HUES64 (cell line): ENCODE measurements at regions not wholly inside any gene's neighbourhood (a gene's known extent, or its start where the extent isn't known, plus 50 kb on each side); places are given as distances from the start of the nearest gene placed in this dataset.

Source experiments
- H3K27ac ChIP-seq: 2 replicates; pipeline ENCODE4 v1.7.0; 2013; ENCODE audit warnings: low read depth, low read length, inconsistent platforms
- H3K27me3 ChIP-seq: 2 replicates; pipeline ENCODE4 v1.6.1; 2013; ENCODE audit warnings: mild to moderate bottlenecking, low read length; ENCODE audit not compliant: insufficient read depth
- H3K36me3 ChIP-seq: 2 replicates; pipeline ENCODE4 v1.6.1; 2013; ENCODE audit warnings: mild to moderate bottlenecking, low read length; ENCODE audit not compliant: insufficient read depth
- H3K4me1 ChIP-seq: 2 replicates; pipeline ENCODE4 v1.6.1; 2013; ENCODE audit warnings: mild to moderate bottlenecking, low read length, moderate library complexity; ENCODE audit not compliant: insufficient read depth
- H3K4me3 ChIP-seq: 2 replicates; pipeline ENCODE4 v1.5.1; 2013; ENCODE audit warnings: mild to moderate bottlenecking, low read length, moderate library complexity
- H3K9ac ChIP-seq: 2 replicates; pipeline ENCODE4 v1.6.1; 2013; ENCODE audit warnings: mild to moderate bottlenecking, low read depth, low read length
- H3K9me3 ChIP-seq: 2 replicates; pipeline ENCODE4 v1.6.1; 2013; ENCODE audit warnings: low read depth, low read length; ENCODE audit not compliant: insufficient read depth
- WGBS: fragments of 150-250, 120-280 bp; methylation state at CpG from one replicate; pipeline ENCODE4 v1.1.7; 2013; ENCODE audit warnings: missing lambda C conversion rate; 5-methylcytosine and 5-hydroxymethylcytosine counted together

- WGBS = 92% methylated on average over 7 of the region's 8 CpGs
- Histone ChIP-seq H3K9me3 (no peaks in the 10 kb centered on the region), H3K27me3 (no peaks in the 10 kb centered on the region), H3K4me1 (peaks cover 38% of the 10 kb centered on the region), H3K9ac (no peak overlapping the region), H3K4me3 (no peak overlapping the region), H3K36me3 (no peaks in the 10 kb centered on the region), H3K27ac (no peak overlapping the region)
Observed at GRCh38 chr10:36446881-36447280, 678.5 kb upstream of the ANKRD30A start.

GRCh38 chr10:36443233-36443632 lies 682.2 kb upstream of the ANKRD30A start:
- no peaks in the 10 kb centered on the region for H3K9me3 ChIP-seq
- H3K36me3 ChIP-seq = no peaks in the 10 kb centered on the region
- H3K27ac ChIP-seq = no peak overlapping the region
- H3K4me3 ChIP-seq = no peak overlapping the region
- H3K27me3 ChIP-seq = no peaks in the 10 kb centered on the region
- peaks cover 13% of the 10 kb centered on the region for H3K4me1 ChIP-seq
- H3K9ac ChIP-seq = no peak overlapping the region

GRCh38 chr10:36441557-36441956 lies 683.8 kb upstream of the ANKRD30A start:
- Histone ChIP-seq H3K4me3 (no peak overlapping the region), H3K36me3 (no peaks in the 10 kb centered on the region), H3K9ac (no peak overlapping the region), H3K9me3 (no peaks in the 10 kb centered on the region), H3K27ac (no peak overlapping the region), H3K27me3 (no peaks in the 10 kb centered on the region), H3K4me1 (peaks cover 13% of the 10 kb centered on the region)
- 85% methylated on average over 6 of the region's 7 CpGs for WGBS

- Histone ChIP-seq H3K9ac (no peak overlapping the region), H3K9me3 (no peaks in the 10 kb centered on the region), H3K4me1 (peaks cover 10% of the 10 kb centered on the region), H3K27ac (no peak overlapping the region), H3K36me3 (no peaks in the 10 kb centered on the region), H3K27me3 (no peaks in the 10 kb centered on the region), H3K4me3 (no peak overlapping the region)
- 97% methylated on average over 1 of the region's 1 CpG for WGBS
Observed at GRCh38 chr10:36440539-36440938, 684.9 kb upstream of the ANKRD30A start.

GRCh38 chr10:36437367-36437766 lies 688.0 kb upstream of the ANKRD30A start:
- Histone ChIP-seq H3K4me1 (no peaks in the 10 kb centered on the region), H3K4me3 (no peak overlapping the region), H3K27ac (no peak overlapping the region), H3K36me3 (no peaks in the 10 kb centered on the region), H3K9ac (no peak overlapping the region), H3K27me3 (no peaks in the 10 kb centered on the region), H3K9me3 (no peaks in the 10 kb centered on the region)
- WGBS = 93% methylated on average over 3 of the region's 3 CpGs

- WGBS = 96% methylated on average over 1 of the region's 2 CpGs
- Histone ChIP-seq H3K9me3 (peaks cover 4% of the 10 kb centered on the region; the same call in 1 of the 2 replicates), H3K27ac (no peak overlapping the region)
Observed at GRCh38 chr10:36428507-36428906, 696.9 kb upstream of the ANKRD30A start.

GRCh38 chr10:36425131-36425797 lies 700.1 kb upstream of the ANKRD30A start:
- Histone ChIP-seq H3K9ac (no peak overlapping the region), H3K27ac (no peak overlapping the region), H3K36me3 (no peaks in the 10 kb centered on the region)

More at GRCh38 chr10:36428507-36428906, 696.9 kb upstream of the ANKRD30A start:
- Histone ChIP-seq H3K9ac (no peak overlapping the region), H3K4me1 (peaks cover 8% of the 10 kb centered on the region), H3K36me3 (no peaks in the 10 kb centered on the region), H3K27me3 (no peaks in the 10 kb centered on the region), H3K4me3 (no peak overlapping the region)

GRCh38 chr10:36424502-36424901 lies 700.9 kb upstream of the ANKRD30A start:
- H3K4me1 ChIP-seq = peaks cover 26% of the 10 kb centered on the region
- no peak overlapping the region for H3K9ac ChIP-seq
- no peak overlapping the region for H3K4me3 ChIP-seq
- no peaks in the 10 kb centered on the region for H3K36me3 ChIP-seq
- H3K27ac ChIP-seq = no peak overlapping the region
- WGBS = 88% methylated on average over 2 of the region's 2 CpGs
- H3K9me3 ChIP-seq = peaks cover 4% of the 10 kb centered on the region; the same call in 1 of the 2 replicates
- H3K27me3 ChIP-seq = no peaks in the 10 kb centered on the region

More at GRCh38 chr10:36425131-36425797, 700.1 kb upstream of the ANKRD30A start:
- peaks cover 4% of the 10 kb centered on the region; the same call in 1 of the 2 replicates for H3K9me3 ChIP-seq
- H3K27me3 ChIP-seq = no peaks in the 10 kb centered on the region
- no peak overlapping the region for H3K4me3 ChIP-seq
- peaks cover 26% of the 10 kb centered on the region for H3K4me1 ChIP-seq

- WGBS = 91% methylated on average over 2 of the region's 3 CpGs
Observed at GRCh38 chr10:36423821-36424248, 701.6 kb upstream of the ANKRD30A start.

GRCh38 chr10:36421992-36422391 lies 703.4 kb upstream of the ANKRD30A start:
- Histone ChIP-seq H3K27ac (peak overlapping the region; percentile 59), H3K4me3 (no peak overlapping the region), H3K9ac (no peak overlapping the region), H3K36me3 (no peaks in the 10 kb centered on the region), H3K9me3 (peaks cover 4% of the 10 kb centered on the region; the same call in 1 of the 2 replicates), H3K27me3 (no peaks in the 10 kb centered on the region), H3K4me1 (peaks cover 26% of the 10 kb centered on the region)

More at GRCh38 chr10:36423821-36424248, 701.6 kb upstream of the ANKRD30A start:
- Histone ChIP-seq H3K36me3 (no peaks in the 10 kb centered on the region), H3K4me3 (no peak overlapping the region), H3K4me1 (peaks cover 26% of the 10 kb centered on the region), H3K9me3 (peaks cover 4% of the 10 kb centered on the region; the same call in 1 of the 2 replicates), H3K27ac (no peak overlapping the region), H3K27me3 (no peaks in the 10 kb centered on the region), H3K9ac (no peak overlapping the region)

GRCh38 chr10:36416513-36416912 lies 708.9 kb upstream of the ANKRD30A start:
- Histone ChIP-seq H3K27me3 (no peaks in the 10 kb centered on the region), H3K4me1 (0 out of 2 replicates have a peak, but pooled peaks cover under 1% of the 10 kb centered on the region), H3K27ac (no peak overlapping the region), H3K9me3 (peaks cover 8% of the 10 kb centered on the region; the same call in 1 of the 2 replicates), H3K9ac (no peak overlapping the region), H3K36me3 (no peaks in the 10 kb centered on the region), H3K4me3 (no peak overlapping the region)
- WGBS = 73% methylated on average over 1 of the region's 1 CpG
